ENCODE measurements at regions not wholly inside any gene's neighbourhood (a gene's known extent, or its start where the extent isn't known, plus 50 kb on each side); places are given as distances from the start of the nearest gene placed in this dataset.
A peak's percentile ranks its signal among the peaks of the same experiment; 100 is the strongest.

DNA sequence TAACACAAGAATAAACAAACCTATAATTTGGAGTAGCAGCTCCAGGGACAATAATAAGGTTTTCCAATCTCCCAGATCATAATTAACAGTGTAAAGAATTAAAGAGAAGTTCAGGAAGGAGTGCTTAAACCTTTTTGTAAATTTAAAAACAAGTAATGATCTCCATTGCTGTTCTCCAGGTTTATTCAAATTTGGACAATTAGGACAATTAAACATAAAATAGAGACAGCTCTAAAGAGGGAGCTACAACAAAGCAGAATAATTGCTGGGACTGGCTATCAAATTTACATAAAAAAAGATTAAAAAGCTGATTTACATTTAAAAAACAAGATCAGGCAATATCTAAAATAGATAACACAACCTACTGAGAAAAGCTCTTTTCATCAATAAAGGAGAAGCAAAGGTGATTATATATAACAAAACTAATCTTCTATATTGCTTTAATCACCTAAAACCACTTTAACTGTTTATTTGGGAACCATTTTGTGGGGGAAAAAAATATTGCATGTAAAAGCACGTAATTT lies 80.1 kb upstream of the CREB1 start:
- no peak for DNase-seq (ENCODE audit: low read depth)

DNA sequence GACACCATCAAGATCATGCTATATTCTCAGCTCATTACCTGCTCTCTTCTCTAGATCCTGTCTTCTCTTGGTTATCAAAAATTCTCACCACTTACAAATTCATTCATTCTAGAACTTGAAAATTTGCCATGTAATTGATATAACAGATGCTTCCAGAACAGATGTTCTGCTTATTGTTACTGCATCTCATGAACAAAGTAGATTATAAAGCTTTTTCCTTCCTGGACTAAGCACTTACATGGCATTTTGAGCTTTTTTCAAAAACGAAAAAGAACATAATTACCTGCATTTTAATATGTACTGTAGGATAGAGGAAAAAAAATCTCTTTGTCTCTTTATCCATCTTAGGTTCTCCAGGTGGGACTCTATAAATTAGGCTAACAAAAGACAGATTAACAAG lies 79.6 kb upstream of the CREB1 start:
- no peak for DNase-seq (ENCODE audit: low read depth)

DNA sequence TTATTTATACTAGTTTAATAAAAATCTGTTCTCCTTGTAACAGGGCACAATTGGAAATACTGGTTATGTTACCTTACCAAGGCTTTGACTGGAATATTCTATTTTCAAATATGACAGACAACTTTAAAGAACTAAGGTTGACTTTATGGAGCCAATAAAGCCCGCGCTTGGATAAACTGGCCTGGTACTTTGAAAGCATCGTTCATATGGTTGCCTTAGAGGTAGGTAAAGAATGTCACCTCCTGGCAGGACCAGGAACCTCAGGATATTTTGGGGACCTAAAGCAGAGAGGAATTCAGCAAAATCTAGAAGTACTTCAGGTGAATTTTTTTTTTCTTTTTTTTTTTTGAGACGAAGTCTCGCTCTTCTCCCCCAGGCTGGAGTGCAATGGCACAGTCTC lies 71.2 kb upstream of the CREB1 start:
- DNase-seq (ENCODE audit: low read depth), result no peak

DNA sequence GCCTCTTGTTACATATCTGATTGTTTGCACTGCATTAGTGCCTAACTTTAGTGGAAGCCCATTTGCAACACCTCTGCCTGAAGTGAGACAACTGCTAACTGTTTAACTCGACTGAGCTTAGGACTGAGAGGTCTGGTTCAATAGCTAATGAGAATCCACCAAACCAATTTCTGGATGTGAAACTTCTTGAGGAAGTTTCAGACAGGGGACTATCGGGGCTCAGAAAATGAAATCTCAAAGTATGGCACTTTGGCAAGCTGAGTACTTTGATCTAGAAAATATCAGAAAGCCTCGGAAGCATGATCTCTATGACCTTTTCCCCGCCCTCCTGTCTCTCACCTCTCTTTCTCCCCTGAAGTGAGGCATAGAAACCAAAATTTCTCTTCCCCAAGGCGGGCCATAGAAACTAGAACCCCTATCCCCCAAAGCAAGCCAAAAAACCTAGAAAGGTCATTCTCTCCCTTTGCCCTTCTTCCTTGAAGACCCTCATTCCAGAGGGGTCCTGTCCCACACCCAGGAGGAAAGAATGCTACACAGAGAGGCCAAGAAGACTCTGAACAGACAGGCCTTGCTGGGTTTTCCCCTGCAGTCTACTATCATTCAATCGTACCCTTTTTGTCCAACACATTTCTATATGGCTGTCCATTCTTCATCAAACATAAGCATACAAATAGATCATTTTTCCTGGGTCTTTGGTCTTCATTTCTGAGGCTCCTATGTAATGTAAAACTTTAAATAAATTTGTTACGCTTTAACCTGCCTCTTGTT lies 69.6 kb upstream of the CREB1 start:
- no peak for DNase-seq (ENCODE audit: low read depth)

DNA sequence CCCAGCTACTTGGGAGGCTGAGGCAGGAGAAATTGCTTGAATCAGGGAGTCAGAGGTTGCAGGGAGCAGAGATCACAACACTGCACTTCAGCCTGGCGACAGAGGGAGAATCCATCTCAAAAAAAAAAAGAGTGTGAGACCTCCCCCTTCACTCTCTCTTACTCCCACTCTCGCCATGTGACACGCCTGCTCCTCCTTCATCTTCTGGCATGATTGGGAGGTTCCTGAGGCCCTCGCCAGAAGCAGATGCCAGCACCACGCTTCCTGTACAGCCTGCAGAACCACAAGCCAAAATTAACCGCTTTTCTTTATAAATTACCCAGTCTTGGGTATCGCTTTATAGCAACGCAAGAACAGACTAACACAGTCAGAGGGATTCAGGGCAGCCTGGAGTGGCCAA lies 66.3 kb upstream of the CREB1 start:
- DNase-seq (ENCODE audit: low read depth), result no peak

DNA sequence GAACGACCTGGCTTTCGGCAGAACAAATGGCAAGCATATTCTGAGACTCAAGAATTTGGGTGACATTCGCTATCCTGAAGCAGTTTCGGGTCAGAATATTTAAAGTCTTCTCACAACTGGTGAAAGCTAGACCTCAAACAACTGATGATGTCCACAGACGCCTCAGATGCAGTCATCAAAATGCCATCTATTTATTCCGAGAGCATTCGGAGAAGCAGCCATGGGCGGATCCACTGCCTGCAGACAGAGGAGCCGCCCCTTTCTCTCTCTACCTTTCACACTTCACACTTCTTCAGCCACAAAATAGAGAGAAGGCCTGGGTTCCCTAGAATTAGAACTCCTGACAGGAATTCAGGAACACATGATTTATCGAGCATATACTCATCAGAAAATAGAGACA lies 65.8 kb upstream of the CREB1 start:
- no peak for DNase-seq (ENCODE audit: low read depth)

DNA sequence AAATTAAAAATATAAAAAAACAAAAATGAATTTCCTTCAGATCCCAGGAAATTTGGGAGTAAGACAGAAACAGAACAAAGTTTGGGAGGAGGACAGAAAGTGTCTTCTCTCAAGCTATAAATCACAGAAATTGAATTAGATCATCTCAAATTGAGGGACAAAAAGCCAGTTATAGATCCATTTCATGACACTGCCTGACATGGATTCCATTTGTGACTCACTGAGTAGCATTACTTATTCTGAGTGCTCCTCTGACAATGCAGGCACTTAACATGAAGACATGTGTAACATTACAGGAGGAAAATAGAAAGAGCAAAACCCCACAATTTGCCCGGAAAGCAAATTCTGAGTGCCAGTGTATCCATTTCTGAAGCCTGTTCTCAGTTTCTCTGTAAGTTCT lies 63.9 kb upstream of the CREB1 start:
- no peak for DNase-seq (ENCODE audit: low read depth)

DNA sequence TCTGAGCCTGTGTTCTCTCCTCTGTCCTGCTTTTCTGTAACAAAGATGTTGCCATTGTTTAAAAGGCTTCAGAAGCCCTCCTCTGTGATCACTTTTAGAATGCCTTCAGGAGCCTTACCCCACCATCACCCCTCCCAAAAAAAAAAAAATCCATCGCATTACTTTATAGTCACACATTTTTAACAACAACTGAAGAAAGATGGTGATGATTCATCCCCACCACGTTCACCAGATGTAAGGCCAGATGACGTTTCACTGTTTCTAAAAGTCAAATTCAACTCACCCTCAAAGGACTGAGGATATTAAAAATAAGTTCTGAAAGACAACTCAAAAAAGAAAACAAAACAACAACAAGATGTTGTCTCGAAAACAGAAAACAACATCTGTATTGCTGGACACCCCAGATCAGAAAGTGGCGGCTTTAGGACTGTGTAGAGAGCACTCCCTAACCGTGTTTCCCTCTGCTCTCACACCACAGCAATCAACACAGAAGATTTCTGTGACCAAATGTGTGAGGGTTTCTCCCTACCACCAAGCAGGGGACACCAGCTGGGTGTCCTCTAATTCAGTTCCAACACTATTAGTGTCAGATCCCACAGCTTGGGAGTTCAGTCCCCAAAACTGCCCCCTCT lies 61.9 kb upstream of the CREB1 start:
- peak; percentile 75 for DNase-seq (ENCODE audit: low read depth)

DNA sequence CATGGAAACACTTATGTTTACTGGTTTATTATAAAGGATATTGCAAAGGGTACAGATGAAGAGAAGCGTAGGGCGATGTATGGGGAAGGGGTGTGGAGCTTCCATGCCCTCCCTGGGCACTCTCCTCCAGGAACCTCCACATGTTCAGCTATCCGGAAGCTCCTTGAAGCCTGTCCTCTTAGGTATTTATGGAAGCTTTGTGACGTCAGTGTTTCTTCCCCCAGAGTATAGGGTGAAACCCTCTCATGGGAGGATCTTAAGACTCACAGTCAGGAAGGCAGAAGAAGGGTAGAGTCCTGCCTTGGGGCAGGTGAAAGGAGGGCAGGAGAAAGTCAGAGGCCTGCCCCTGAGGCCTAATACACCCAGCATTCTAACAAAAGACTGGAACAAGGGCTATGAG lies 61.3 kb upstream of the CREB1 start:
- no peak for DNase-seq (ENCODE audit: low read depth)

DNA sequence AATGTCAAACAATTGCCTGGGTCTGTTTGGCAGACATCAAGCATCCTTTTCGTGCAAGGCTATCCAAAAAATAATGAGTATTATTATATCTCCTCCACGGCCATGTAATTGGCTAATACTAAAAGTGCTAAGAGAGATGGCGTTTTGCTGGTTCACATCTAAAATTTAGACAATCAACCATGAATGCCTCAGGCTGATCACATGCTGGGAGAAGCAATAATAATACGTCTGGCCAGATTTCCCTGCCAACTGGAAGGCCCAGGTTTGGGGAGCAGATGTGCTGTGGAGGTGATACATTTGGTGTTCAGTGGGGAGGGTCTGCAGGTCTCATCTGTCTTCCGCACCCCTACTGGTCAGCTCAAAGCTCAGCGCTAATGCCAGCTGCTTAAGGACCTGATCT lies 60.3 kb upstream of the CREB1 start:
- DNase-seq (ENCODE audit: low read depth), result no peak

DNA sequence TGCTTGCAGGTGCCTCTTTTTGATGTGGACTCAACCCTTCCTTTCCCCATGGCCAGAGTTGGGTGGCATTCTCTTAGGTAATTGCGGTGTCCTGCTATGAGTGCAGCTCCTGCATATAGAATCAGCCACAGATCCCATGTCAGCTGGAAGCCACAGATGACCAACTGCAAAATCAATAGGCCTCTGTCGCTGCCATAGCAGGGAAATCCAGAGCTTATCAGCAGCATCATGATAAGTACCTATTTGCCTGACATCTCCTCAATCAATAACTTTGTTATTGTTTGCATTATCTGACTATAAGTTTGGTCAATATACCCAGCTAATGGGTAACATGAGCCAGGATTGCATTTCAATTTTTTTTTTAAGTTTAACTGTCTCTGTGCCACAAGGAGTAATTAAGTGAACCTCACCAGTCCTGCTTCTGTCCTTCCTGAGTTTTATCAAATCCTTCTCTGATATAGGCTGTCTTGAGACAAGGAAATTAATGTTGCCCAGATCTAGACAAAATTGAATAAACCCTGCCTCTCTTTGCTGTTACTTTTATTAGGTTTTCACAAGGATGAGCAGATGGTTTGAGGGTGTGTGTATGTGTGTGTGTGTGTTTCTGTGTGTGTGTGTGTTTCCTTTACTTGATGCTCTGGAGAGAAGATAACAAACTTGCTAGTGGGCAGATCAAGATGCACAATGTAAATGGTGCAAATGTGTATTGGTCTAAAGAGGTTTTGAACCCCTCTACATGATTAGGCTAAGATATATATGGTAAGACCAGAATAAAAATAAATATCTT lies 59.6 kb upstream of the CREB1 start:
- DNase-seq (ENCODE audit: low read depth), result no peak

DNA sequence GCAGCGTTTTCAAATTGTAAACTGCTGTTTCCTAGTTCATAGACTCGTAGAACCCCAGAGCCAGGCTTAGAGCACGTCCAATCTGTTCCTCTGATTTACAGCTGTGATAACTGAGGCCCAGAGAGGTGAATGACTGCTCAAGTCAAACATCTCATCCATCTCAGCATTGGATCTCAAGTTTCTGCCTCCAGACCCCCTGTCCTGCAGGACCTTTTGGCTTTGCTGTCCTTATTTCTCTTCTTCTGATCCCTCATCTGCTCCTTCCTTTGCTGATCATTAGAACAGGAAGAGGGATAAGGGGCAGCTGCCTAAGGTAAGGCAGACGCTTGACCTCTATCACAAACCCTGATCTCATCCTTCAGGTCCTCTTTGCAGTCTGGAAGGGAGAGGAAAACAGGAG lies 58.5 kb upstream of the CREB1 start:
- no peak for DNase-seq (ENCODE audit: low read depth)

DNA sequence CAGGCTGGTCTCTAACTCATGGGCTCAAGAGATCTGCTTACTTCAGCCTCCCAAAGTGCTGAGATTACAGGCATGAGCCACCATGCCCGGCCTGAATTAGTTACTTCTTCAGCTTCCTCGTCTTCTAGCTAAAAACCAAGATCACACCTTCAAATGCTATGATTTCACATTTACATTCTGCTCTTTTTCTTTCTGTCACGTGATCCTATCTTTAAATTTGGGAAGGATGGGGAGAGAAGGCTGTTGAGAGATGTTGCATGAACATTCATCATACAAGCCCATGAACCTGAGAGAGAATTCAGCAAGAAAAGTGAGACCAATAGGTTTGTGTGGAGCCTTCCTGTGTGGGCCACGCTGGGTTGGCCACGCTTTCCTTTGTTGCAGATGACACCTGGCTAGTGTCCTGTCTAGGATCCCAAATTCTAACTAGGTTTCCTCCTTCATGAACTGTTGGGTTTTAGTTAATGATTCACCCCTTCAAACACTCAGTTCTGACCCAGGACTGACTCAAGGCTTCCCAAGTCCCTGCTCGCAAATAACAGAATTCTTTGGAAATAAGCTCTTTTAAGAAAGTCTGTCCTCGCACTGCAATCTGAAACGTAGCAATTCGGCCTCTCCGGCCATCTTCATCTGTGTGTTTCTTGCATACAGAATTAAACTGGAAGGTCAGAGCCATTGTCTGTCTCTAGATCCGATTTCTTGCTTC lies 57.3 kb upstream of the CREB1 start:
- no peak for DNase-seq (ENCODE audit: low read depth)

DNA sequence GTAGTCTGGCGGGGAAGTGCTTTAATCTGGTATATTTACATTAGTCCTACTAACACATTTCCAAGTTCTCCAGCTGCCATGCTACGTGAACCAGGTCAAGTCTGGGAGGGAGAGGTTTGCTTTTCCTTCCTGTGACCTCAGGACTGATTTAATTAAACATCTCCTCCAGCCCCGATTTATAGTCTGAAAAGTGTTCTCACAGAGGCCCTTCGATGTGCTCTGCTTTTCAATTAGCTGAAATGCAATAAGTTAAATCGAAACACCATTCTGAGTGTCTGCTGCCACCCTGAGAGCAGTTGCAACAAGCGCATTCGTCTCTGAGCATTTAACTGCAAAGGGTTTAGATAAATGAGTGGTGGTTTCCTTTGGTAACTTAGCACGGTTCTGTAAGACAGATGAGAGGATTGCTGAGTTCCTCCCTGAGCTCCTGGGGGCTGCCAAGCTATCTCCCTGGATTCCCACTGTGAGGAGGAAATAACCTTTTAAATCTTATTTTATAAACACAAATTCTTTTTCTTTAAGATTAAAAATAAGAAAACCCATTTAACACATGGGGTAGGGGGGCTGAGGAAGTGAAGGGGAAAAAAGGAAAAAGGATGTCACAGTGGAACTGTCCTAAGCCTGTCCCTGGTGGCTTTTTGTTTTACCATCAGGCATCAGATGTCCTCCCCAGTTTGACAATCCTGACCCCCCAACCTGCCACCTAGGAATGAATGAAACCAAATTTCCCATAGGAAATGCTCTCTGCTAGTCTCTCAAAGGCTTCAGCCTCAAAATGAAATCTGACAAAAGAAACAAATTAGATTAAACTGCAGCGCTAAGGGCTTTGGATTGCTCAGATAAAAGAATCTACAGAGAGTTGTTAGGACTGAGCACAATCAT lies 56.5 kb upstream of the CREB1 start:
- DNase-seq (ENCODE audit: low read depth), result peak; percentile 67

DNA sequence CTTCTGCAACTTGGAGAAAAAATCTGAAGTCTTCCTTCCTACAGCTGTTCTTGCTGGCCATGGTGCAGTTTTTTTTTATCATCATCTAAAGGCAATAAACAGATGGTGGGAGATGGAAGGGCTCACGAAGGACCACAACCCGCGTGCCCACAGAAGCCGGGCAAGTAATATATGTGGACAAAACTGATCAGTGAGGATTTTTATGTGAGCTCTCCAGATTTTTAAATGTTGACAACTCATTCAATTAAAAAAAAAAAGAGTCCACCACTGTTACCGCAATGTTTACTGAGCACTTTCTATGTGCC lies 55.9 kb upstream of the CREB1 start:
- no peak for DNase-seq (ENCODE audit: low read depth)

DNA sequence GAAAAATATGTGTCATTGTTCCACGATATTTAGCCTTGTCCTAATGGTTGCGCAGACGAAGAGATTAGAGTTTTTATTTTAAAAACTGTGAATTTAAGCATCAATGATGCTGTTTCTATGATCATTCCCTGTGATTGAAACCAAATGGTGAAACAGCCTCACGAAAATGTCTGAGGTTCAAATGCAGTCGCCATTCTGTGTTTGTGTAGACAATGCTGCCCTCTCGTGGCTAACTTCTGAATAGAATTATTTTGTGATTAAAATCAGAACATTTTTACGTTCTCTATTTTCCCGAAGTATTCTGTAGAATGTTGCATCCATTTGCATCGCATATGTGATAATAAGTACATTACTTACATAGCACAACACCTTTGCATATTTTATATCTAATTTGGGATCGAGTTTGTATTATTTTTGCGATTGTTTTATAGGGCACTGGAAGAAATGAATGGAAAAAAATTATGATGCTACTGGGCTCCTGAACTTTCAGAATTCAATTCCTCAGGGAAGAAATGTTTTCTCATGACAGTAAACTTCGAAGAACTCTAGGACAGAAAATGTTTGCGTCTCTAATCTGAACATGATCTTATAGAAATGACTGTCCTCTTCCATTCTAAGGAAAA lies 54.8 kb upstream of the CREB1 start:
- DNase-seq (ENCODE audit: low read depth), result peak; percentile 40

DNA sequence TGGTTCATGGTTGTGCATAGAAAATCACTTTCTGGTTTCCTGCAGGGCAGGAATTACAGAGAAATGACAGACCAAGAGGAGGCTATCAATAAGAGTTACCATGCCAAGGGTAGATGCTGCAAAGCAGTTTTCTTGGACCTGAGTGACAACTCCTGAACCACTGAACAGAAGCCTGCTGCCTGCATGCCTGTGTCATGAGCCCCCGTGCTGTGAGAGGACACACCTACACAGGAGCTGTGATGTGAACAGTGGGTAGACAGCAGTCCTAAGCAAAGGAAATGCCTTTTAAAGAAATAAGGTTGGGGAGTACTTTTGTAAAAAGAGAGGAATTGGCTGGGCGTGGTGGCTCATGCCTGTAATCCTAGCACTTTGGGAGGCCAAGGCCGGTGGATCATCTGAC lies 54.2 kb upstream of the CREB1 start:
- no peak for DNase-seq (ENCODE audit: low read depth)

DNA sequence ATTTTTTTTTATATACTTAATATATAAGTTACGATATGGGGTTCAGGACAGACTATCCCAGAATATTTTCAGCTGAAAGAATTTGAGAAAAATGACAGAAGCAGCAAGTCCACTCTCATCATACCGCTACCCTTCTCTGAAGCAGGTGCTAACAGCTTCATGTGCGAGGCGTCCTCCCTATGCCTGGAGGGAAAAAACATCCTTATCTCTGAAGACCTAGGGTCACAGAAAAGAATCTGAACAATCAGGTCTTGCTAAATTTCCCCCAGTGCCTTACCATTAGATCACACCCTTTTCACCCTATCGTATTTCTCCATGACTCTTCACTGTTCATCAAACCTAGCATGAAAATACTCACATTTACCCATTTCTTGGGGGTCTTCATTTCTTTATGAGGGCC lies 51.9 kb upstream of the CREB1 start:
- DNase-seq (ENCODE audit: low read depth), result no peak

DNA sequence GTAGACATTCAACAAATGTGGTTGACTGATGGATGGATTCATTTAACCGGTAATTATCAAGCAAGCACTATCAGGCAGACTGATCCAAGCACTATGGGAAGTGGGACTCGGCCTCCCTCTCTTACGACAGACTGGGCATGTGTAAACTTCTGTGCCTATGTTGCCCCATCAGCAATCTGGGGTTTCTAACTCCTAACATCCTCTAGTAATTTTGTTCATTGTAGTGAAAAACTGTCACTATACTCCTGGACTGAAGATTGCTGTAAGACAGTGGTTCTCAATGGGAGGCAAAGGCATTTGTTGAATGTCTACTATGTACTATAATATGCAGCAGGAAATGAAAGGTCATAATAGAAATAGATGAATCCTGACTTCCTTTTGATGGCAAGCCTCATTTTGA lies 51.2 kb upstream of the CREB1 start:
- DNase-seq (ENCODE audit: low read depth), result no peak

DNA sequence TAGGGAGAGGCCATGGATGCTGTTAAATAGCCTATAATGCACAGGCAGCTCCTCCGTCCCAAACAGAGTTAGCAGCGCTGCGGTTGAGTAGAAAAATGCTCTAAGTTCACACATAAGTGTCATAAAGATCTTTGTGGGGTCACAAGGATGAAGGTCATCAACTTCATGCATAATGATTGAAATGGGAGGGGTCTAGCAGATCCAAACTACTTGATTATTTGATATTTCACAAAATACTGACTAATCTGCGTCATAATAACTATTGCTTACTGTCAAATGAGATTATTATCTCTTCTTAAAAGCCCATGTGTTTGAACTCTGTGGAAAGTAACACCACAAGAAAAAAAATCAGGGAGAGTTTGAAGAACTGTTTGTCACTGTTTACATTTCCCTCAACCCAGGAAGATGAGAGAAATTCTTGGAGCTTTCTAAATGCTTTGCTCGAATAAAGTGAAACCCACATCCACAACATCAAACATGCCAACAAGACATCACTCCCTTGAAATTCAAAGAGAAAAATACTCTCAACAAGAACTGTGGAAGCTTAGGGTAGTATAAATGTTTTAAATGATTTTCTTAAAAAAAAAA lies 50.5 kb upstream of the CREB1 start:
- DNase-seq (ENCODE audit: low read depth), result no peak
